ENCODE measurements at regions not wholly inside any gene's neighbourhood (a gene's known extent, or its start where the extent isn't known, plus 50 kb on each side); places are given as distances from the start of the nearest gene placed in this dataset.

- no peak for FAIRE-seq
These were observed 74.3 kb upstream of the ARPP21 start for GRCh38 chr3:35565048-35565447.

Data from A204.1 (cell line).